IgD-negative memory B cell (primary cell): ENCODE measurements at regions not wholly inside any gene's neighbourhood (a gene's known extent, or its start where the extent isn't known, plus 50 kb on each side); places are given as distances from the start of the nearest gene placed in this dataset.

Source experiments
- H3K27ac Mint-ChIP-seq, 3 donors: one replicate each; pipeline ENCODE4 v1.8.0; 2020 to 2022; ENCODE audit warnings: mild to moderate bottlenecking in 3 of 3, mixed read lengths in 3 of 3, moderate library complexity in 1 of 3
- H3K27me3 Mint-ChIP-seq: one replicate; pipeline ENCODE4 v1.8.0; 2021; ENCODE audit warnings: mixed read lengths
- H3K36me3 Mint-ChIP-seq: one replicate; pipeline ENCODE4 v1.8.0; 2020; ENCODE audit warnings: mild to moderate bottlenecking, mixed read lengths
- H3K4me1 Mint-ChIP-seq, 3 donors: one replicate each; pipeline ENCODE4 v1.8.0; 2020 to 2022; ENCODE audit warnings: mixed read lengths in 3 of 3, mild to moderate bottlenecking in 1 of 3
- H3K4me3 Mint-ChIP-seq, 4 donors: one replicate each; pipeline ENCODE4 v1.8.0; 2020 to 2022; ENCODE audit warnings: mild to moderate bottlenecking in 4 of 4, mixed read lengths in 4 of 4, moderate library complexity in 3 of 4
- H3K9me3 Mint-ChIP-seq, 3 donors: one replicate each; pipeline ENCODE4 v1.8.0; 2020 to 2021; ENCODE audit warnings: mixed read lengths in 3 of 3, mild to moderate bottlenecking in 1 of 3

DNA sequence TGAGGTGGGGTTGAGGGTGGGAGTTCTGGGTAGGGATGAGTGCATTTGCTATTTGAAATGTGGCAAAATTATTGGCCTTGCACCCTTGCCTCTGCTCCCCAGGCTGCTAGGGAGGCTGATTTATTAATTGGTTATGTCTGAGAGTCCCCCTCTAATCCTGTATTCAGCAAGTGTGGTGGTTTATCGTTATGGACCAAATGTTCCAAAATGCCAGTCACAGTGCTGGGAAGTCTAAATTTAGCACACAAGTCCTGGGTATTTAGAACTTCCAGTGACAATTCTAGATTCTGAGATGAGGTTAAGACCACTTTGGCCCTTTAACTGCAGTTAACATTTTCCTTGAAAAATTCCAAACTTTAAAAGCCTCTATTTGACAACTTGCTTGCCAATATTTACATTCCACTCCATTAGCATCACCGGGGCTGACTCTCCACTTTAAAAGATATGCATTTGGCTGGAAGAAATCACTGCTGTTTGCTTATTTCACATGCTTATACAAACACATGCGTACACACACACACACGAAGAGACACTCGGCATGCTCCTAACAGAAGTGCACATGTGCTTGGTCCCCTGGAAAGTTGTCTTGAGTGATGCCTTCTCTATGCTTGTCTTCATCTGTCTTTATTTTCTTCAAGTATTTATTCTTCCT lies 247.7 kb downstream of the IL20RB start:
- Mint-ChIP-seq H3K9me3 (peaks cover 0 to 2% (median 0%) of the 10 kb centered on the region in 3 donors), H3K4me1 (no peaks in the 10 kb centered on the region), H3K27me3 (peaks cover 2% of the 10 kb centered on the region), H3K4me3 (no peak overlapping the region), H3K36me3 (no peaks in the 10 kb centered on the region), H3K27ac (no peak overlapping the region)

DNA sequence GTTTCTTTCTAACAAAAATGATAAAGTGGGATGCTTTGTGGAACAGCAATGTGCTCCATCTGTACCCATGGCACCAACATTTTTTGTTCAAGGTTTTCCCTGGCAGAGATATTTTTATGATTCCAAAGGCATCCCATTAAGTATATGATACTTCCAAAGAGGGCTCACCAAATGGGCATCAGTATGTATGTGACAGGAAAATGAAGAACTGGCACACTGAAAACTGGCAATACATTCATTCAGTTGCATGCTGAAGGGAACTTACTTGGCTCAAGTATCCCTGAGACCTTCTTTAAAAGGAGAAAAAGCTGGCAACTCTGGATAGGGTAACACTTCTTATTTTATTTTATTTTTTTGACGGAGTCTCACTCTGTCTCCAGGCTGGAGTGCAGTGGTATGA lies 249.8 kb downstream of the IL20RB start:
- Mint-ChIP-seq H3K27me3 (peaks cover 2% of the 10 kb centered on the region), H3K27ac (no peak overlapping the region), H3K4me1 (no peaks in the 10 kb centered on the region), H3K4me3 (no peak overlapping the region), H3K9me3 (peaks cover 0 to 2% (median 0%) of the 10 kb centered on the region in 3 donors), H3K36me3 (no peaks in the 10 kb centered on the region)

DNA sequence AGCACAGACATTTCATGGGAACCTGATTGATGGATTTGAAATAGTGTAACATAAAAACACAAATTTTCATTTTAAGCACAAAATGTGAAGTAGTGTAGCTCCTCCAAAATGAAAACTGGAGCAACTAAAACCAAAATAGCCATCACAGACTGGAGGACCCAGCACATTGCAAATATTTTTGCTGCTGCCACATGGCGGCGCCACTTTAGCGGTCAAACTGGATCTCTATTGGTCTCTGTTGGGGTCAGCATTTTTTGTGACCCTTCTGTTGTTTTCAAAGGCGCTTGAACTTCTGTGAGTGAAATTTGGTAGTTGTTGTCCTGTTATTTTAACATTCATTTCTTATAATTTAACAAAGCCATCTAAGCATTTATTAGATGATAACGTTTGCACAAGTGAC lies 259.9 kb downstream of the IL20RB start:
- H3K4me3 Mint-ChIP-seq = no peak overlapping the region
- H3K4me1 Mint-ChIP-seq = no peaks in the 10 kb centered on the region
- H3K36me3 Mint-ChIP-seq = no peaks in the 10 kb centered on the region
- peaks cover 3 to 17% (median 14%) of the 10 kb centered on the region in 3 donors for H3K9me3 Mint-ChIP-seq
- H3K27me3 Mint-ChIP-seq = no peaks in the 10 kb centered on the region
- H3K27ac Mint-ChIP-seq = no peak overlapping the region

DNA sequence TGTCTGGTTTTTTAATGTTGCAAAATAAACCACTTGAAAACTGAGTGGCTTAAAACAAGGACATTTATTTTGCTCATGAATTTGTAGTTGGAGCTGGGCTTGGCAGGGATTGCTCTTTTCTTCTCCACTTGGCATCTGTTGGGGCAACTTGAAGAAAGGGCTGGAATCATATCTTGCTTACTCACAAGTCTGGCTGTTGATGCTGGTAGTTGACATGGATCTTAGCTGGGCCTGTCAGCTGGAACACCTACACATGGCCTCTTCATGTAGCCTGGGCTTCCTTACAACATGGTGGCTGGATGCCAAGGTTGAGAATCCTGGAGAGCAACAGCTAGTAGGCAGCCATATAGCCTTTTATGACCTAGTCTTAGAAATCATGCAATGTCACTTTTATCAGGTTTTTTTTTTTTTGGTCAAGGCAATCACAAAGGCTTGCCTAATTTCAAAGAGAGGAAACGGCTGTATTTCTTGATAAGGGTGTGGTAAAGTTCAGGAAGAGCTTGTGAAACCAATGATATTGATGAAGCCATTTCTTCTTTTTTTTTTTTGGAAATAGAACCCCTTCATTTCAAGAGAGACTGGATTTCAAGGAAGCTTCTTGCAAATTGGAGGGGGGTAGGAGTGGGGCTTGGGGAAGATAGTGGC lies 262.1 kb downstream of the IL20RB start:
- no peaks in the 10 kb centered on the region for H3K27me3 Mint-ChIP-seq
- H3K9me3 Mint-ChIP-seq = peaks cover 3 to 15% (median 12%) of the 10 kb centered on the region in 3 donors
- H3K36me3 Mint-ChIP-seq = no peaks in the 10 kb centered on the region
- no peak overlapping the region for H3K4me3 Mint-ChIP-seq
- no peak overlapping the region for H3K27ac Mint-ChIP-seq
- no peaks in the 10 kb centered on the region for H3K4me1 Mint-ChIP-seq

DNA sequence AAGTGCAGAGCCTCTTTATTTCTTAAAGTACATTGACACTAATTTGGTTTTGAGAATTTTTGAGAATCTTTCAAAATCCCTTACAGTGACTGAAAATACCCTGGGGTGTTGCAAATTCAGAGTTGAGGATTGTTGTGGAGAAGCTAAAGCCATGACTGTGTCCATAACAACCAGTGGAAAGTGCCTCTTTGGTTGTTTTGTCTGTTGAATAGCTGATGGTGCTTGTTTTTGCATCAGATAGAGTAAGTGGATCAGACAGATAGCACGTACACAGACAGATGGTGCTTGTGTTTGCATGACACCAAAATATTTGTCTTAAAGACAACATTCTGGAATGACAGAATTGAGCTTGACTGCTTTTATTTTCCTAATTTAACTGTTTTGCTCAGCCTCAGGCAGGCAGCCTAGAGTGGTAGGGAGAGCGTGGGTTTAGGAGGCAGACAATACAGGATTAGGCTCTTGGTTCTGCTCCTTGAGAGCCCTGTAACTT lies 265.0 kb downstream of the IL20RB start:
- H3K27me3 Mint-ChIP-seq = no peaks in the 10 kb centered on the region
- no peak overlapping the region for H3K27ac Mint-ChIP-seq
- H3K36me3 Mint-ChIP-seq = peaks cover 2% of the 10 kb centered on the region
- H3K4me3 Mint-ChIP-seq = no peak overlapping the region
- H3K4me1 Mint-ChIP-seq = no peaks in the 10 kb centered on the region
- H3K9me3 Mint-ChIP-seq = peaks cover 0 to 11% (median 8%) of the 10 kb centered on the region in 3 donors

DNA sequence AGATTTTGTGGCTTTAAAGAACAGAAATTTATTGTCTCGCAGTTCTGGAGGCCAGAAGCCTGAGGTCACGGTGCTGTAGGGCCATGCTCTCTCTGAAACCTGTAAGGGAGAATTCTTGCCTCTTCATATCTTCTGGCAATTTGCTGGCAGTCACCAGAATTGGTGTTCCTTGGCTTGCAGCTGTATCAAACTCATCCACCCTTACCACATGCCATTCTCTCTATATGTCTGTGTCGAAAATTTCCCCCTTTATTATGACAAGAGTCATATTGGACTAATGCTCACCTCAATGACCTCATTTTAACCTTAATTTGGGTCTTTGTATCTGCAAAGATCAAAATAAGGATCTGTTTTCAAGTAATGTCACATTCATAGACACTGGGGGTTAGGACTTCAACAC lies 266.7 kb downstream of the IL20RB start:
- H3K4me1 Mint-ChIP-seq = no peaks in the 10 kb centered on the region
- no peak overlapping the region for H3K4me3 Mint-ChIP-seq
- H3K9me3 Mint-ChIP-seq = peaks cover 3 to 8% (median 6%) of the 10 kb centered on the region in 3 donors
- H3K27ac Mint-ChIP-seq = no peak overlapping the region
- no peaks in the 10 kb centered on the region for H3K27me3 Mint-ChIP-seq
- H3K36me3 Mint-ChIP-seq = peaks cover 5% of the 10 kb centered on the region

DNA sequence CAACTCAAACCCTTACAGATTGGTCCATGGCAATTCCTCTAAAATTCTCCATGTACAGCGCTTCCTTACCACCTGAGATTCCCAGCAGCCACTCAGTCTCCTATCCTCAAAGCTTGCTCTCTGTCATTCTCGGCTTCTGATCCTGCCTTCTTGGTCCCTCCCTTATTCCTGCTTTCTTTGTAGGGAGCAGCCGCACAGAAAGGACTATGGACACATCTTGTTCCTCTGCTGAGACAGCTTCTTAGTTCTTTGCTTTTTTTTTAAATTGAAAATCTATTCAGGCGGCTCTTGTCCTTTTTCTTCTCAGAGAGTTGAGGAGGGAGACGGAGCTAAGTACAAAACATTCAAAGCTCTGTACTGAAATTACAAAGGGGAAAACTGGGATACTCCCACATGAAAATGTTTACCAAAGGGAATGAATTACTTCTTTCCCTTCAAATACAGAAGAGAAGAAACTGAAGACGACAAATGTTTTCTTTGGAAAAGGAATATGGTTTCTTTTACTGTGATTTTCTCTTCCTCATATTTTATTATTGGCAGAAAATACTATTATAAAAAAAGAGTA lies 285.1 kb downstream of the IL20RB start:
- no peak overlapping the region for H3K4me3 Mint-ChIP-seq
- H3K36me3 Mint-ChIP-seq = no peaks in the 10 kb centered on the region
- peaks cover 0 to 8% (median 0%) of the 10 kb centered on the region in 3 donors for H3K9me3 Mint-ChIP-seq
- H3K27me3 Mint-ChIP-seq = peaks cover 6% of the 10 kb centered on the region
- H3K4me1 Mint-ChIP-seq = no peaks in the 10 kb centered on the region
- no peak overlapping the region for H3K27ac Mint-ChIP-seq

DNA sequence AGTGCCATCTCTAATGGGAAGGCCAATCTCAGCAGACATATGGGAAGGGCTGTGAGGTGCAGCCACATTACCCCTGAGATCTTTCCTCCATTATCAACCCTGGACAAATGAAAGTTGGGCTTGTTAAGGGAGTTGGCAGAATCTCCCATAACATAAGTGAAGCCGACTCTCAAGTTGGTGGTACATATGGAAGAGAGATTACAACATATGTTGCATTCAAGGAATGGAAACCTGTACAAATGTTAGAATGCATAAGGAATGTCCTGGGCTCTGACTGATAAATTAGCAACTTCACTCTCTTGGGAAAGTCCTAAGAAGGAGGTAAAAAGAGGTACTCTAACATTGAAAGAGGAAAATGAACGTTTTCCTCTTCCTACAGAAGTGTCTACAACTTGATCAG lies 288.7 kb downstream of the IL20RB start:
- Mint-ChIP-seq H3K4me1 (peaks cover 0 to 1% (median 0%) of the 10 kb centered on the region in 3 donors), H3K27me3 (no peaks in the 10 kb centered on the region), H3K9me3 (peaks cover 0 to 8% (median 4%) of the 10 kb centered on the region in 3 donors), H3K27ac (no peak overlapping the region), H3K4me3 (no peak overlapping the region), H3K36me3 (no peaks in the 10 kb centered on the region)

DNA sequence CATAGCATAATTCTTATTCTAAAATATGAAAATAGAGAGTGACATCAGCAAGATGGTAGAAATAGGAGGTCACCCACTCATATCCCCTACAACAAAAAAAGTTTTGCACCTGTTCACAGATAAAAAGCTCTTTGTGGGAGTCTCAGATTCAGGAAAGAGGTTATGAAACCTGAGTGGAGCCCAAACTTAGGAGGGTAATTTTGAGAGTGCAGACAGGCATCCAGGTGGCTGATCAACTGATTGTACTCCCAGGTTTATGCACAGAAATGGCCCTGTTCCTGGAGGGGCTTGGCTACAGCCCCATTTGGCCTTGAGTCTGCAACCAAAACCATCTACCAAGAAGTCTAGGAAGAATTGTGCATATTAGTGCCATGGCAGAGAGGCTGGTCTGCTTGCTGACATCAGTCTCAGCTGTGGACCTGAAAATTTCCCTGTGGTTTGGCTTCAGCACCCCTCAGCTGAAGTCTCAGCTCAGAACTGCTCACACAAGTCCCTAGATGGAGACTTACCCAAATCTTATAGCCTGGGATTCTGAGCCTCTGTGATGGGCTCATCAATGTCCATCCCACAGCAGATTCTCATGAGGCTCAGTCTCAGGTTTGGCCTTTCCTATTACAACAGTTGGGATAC lies 291.6 kb downstream of the IL20RB start:
- Mint-ChIP-seq H3K27me3 (no peaks in the 10 kb centered on the region), H3K27ac (no peak overlapping the region), H3K36me3 (no peaks in the 10 kb centered on the region), H3K4me3 (no peak overlapping the region), H3K4me1 (peaks cover 0 to 1% (median 0%) of the 10 kb centered on the region in 3 donors), H3K9me3 (peaks cover 0 to 15% (median 4%) of the 10 kb centered on the region in 3 donors)

DNA sequence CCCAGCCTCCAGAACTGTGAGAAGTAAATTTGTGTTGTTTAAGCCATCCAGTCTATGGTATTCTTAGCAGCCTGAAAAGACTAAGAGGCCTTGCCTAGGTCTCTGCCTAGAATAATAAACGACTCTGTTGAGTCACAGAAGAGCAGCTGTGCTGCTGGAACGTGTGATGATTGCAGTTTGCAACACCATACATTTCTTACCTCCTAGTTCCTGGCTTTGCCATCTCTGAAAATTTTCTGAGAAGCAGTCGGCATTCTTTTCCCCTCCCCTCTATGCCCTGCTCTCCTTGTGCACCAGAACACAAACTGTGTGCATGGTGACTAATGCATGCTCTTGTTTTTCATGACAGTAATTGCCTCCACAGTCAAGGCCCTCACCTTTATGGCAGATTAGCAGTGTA lies 301.3 kb downstream of the IL20RB start:
- Mint-ChIP-seq H3K27me3 (no peaks in the 10 kb centered on the region), H3K4me1 (no peaks in the 10 kb centered on the region), H3K27ac (peak overlapping the region in 1 of 3 donors; percentile 50), H3K9me3 (peaks cover 2 to 8% (median 2%) of the 10 kb centered on the region in 3 donors), H3K4me3 (peak overlapping the region in 1 of 4 donors; percentile 27), H3K36me3 (no peaks in the 10 kb centered on the region)

DNA sequence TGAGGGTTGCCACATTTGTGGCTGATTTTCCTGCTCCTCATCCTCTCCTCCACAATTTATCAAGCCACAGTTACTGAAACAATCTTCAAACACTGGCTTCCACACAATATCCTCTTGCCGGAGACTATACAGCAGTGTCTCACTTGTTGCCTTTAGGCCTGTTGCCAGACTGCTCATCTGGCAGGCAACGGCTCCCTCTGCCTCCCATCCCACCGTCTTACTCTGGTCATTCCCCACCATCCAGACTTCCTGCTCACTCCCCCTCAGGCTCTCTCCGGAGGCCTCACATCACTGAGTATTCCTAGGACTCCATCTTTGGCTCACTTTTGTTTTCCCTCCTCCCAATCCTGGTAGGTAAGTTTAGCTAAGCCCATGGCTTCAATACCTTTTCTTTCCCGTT lies 301.9 kb downstream of the IL20RB start:
- H3K4me3 Mint-ChIP-seq = no peak overlapping the region
- peaks cover 2 to 3% (median 2%) of the 10 kb centered on the region in 3 donors for H3K9me3 Mint-ChIP-seq
- no peaks in the 10 kb centered on the region for H3K27me3 Mint-ChIP-seq
- H3K4me1 Mint-ChIP-seq = no peaks in the 10 kb centered on the region
- H3K36me3 Mint-ChIP-seq = no peaks in the 10 kb centered on the region
- no peak overlapping the region for H3K27ac Mint-ChIP-seq

DNA sequence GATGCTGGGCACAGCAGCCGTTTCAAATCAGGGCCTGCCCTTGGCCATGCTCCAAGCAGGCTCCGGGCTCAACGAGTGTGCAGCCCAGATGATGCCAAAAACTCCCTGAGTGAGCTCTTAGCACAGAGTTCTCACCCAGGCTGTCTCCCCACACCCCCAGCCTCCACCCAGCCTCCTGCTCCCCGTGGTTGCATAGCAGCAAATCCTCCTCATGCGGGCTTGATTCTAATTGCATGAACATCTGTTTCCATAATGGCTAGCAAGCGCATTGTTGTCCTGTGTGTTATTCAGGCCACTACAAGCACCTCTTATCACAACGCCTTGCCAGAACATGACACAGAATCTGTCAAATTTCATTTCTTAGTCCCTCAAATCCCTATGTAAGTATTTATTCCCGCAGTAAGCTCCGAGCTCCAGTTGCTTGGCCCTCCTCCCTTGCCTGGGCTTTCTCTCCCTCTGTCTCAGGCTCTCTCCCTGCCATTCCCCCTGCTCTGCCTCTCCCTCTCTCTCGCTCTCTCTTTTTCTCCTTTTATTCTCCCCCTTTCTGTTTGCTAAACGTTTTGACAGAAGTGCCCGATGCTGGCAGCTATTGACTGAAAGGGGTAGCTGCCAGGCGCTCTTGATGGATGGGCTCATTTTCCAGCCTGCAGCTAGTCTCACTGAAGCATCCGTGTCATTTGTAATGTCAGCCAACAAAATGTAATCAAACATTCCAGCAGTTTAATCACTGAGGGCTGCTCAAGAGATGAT lies 306.5 kb downstream of the IL20RB start:
- Mint-ChIP-seq H3K9me3 (peaks cover 2 to 4% (median 2%) of the 10 kb centered on the region in 3 donors), H3K36me3 (no peaks in the 10 kb centered on the region), H3K4me1 (no peaks in the 10 kb centered on the region), H3K27ac (peak overlapping the region in 1 of 3 donors; percentile 77), H3K4me3 (no peak overlapping the region), H3K27me3 (no peaks in the 10 kb centered on the region)

DNA sequence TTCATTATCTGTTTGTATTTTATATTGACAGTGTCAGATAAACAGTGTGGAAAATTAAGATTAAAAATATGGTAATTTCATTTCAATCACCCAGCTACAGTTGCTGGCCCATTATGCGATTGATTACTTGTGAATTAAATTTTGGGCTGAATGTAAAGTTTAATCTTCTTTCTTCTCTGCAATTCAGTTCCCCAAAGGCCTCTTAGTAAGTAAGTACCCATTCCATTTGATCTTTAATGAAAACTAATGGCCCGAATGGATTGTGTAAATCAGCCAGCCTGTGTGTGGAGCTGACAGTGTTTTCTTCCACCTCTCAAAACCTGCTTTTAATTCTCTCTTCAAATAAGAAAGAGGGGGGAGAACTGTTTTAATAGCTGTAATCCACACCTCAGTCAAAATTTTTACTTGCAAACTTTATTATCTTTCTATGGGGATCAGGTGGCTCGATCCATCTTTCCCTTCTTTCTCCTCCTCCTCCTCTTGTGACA lies 307.1 kb downstream of the IL20RB start:
- Mint-ChIP-seq H3K9me3 (peaks cover under 1 to 4% (median 1%) of the 10 kb centered on the region in 3 donors), H3K27me3 (no peaks in the 10 kb centered on the region), H3K4me1 (no peaks in the 10 kb centered on the region), H3K4me3 (no peak overlapping the region), H3K27ac (peak overlapping the region in 1 of 3 donors; percentile 77), H3K36me3 (no peaks in the 10 kb centered on the region)

DNA sequence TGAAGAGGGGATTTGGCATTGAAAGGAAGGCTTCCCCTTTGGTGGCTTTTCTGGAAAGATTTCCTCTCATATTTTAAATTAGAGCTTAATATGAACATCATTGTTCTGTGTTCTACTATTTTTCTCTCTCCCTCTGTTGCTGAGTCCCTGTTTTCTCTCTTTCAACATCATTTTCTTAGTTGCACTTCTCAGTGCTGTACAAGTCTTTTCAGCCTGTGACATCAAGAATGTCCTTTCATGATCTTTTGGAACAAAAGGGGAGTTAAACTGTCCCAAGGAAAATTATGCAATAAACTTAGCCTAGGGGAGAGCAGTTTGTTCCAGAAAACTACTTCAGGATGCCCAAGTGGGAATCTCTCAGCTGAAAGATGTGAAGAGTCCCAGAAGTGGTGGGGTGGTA lies 325.1 kb downstream of the IL20RB start:
- Mint-ChIP-seq H3K4me1 (no peaks in the 10 kb centered on the region), H3K9me3 (peaks cover 0 to 4% (median 4%) of the 10 kb centered on the region in 3 donors), H3K27me3 (peaks cover 1% of the 10 kb centered on the region)

More for the DNA sequence above, 325.1 kb downstream of the IL20RB start:
- Mint-ChIP-seq H3K36me3 (no peaks in the 10 kb centered on the region), H3K4me3 (no peak overlapping the region), H3K27ac (no peak overlapping the region)
